ENCODE measurements at regions not wholly inside any gene's neighbourhood (a gene's known extent, or its start where the extent isn't known, plus 50 kb on each side); places are given as distances from the start of the nearest gene placed in this dataset.

DNA sequence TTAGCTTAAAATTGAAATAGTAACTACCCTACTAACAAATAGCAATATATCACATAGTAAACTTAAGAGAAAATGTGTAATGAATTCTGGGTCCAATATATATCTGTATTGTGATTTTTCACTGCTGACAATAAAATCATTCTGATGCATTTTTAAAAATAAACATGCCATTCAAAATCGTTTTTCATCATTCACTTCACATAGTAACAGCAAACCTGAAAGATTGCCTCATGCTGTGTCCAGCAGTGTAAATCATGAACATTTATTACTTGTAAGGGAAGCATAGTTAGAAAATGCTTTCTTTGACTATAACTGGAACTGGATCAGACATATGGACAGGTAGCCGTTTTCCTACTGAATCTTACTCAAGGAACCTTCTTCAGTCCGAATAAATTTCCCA is 446.1 kb downstream of the UTRN start:
- TF ChIP-seq, protein P1, sequence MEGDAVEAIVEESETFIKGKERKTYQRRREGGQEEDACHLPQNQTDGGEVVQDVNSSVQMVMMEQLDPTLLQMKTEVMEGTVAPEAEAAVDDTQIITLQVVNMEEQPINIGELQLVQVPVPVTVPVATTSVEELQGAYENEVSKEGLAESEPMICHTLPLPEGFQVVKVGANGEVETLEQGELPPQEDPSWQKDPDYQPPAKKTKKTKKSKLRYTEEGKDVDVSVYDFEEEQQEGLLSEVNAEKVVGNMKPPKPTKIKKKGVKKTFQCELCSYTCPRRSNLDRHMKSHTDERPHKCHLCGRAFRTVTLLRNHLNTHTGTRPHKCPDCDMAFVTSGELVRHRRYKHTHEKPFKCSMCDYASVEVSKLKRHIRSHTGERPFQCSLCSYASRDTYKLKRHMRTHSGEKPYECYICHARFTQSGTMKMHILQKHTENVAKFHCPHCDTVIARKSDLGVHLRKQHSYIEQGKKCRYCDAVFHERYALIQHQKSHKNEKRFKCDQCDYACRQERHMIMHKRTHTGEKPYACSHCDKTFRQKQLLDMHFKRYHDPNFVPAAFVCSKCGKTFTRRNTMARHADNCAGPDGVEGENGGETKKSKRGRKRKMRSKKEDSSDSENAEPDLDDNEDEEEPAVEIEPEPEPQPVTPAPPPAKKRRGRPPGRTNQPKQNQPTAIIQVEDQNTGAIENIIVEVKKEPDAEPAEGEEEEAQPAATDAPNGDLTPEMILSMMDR (IDR thresholded peaks at IDR 0.05): no peak
- TF ChIP-seq POLR2AphosphoS5 (IDR thresholded peaks at IDR 0.05; ENCODE audit: low read depth, low read length): no peak
